BJ (cell line): ENCODE measurements at regions not wholly inside any gene's neighbourhood (a gene's known extent, or its start where the extent isn't known, plus 50 kb on each side); places are given as distances from the start of the nearest gene placed in this dataset.

Source experiments
- CTCF ChIA-PET: fragments of 350-600 bp; formaldehyde crosslinking; extraction: SDS; loops from one replicate; lab custom pipeline; 2021; ENCODE audit warnings: antibody characterized with exemption, inconsistent platforms; lab: Yijun Ruan, JAX
- POLR2A ChIA-PET: fragments of 300-600 bp; sonication (Branson Sonifier 250); formaldehyde crosslinking; extraction: SDS; loops from one replicate; lab custom pipeline; 2021; ENCODE audit warnings: antibody characterized with exemption; lab: Charles Lee
- DNase-seq: peaks from one replicate; pipeline ENCODE4 v3.0.0-alpha.2; 2011; ENCODE audit warnings: low read depth
- H3K27me3 ChIP-seq: 2 replicates; pipeline ENCODE4 v1.6.0; 2011; ENCODE audit warnings: low read length; ENCODE audit not compliant: control insufficient read depth, insufficient read depth
- H3K36me3 ChIP-seq: 2 replicates; pipeline ENCODE4 v1.5.1; 2011; ENCODE audit warnings: low read length; ENCODE audit not compliant: control insufficient read depth, insufficient read depth
- H3K4me3 ChIP-seq: 2 replicates; pipeline ENCODE4 v1.5.1; 2011; ENCODE audit warnings: low read depth, mild to moderate bottlenecking, control low read depth, low read length
- CTCF ChIP-seq: IDR thresholded peaks from 2 replicates; pipeline ENCODE4 v1.5.1; 2011; ENCODE audit warnings: low read depth, mild to moderate bottlenecking, control low read depth, inconsistent platforms, low read length, moderate library complexity; ENCODE audit not compliant: insufficient read depth

- Histone ChIP-seq H3K4me3 (no peak overlapping the region), H3K27me3 (no peaks in the 10 kb centered on the region), H3K36me3 (no peaks in the 10 kb centered on the region)
- ChIA-PET POLR2A (no interaction called here), CTCF (no interaction called here)
- TF ChIP-seq CTCF, result no peak
- DNase-seq, result no peak
Observed at GRCh38 chr14:82421286-82421685, 887.6 kb upstream of the SEL1L start.

GRCh38 chr14:82422230-82422629 is 888.6 kb upstream of the SEL1L start:
- no peak for TF ChIP-seq CTCF
- Histone ChIP-seq H3K27me3 (no peaks in the 10 kb centered on the region), H3K36me3 (no peaks in the 10 kb centered on the region), H3K4me3 (no peak overlapping the region)
- no peak for DNase-seq
- ChIA-PET POLR2A (no interaction called here), CTCF (interaction anchor here (0.9 kb wide), 1 partner anchor 11 kb away, joined by 3 read pairs; no protein-coding TSS in a partner anchor)

- no peak for DNase-seq
- Histone ChIP-seq H3K27me3 (no peaks in the 10 kb centered on the region), H3K4me3 (no peak overlapping the region), H3K36me3 (no peaks in the 10 kb centered on the region)
- CTCF ChIA-PET, result no interaction called here
- POLR2A ChIA-PET, result no interaction called here
- no peak for TF ChIP-seq CTCF
Observed at GRCh38 chr14:82425261-82425660, 891.6 kb upstream of the SEL1L start.

GRCh38 chr14:82431031-82431430 is 897.4 kb upstream of the SEL1L start:
- no peak for DNase-seq
- no peaks in the 10 kb centered on the region for H3K27me3 ChIP-seq

GRCh38 chr14:82432301-82433105 is 898.9 kb upstream of the SEL1L start:
- H3K4me3 ChIP-seq, result no peak overlapping the region
- no peak for TF ChIP-seq CTCF
- ChIA-PET POLR2A (no interaction called here), CTCF (no interaction called here)
- no peaks in the 10 kb centered on the region for H3K36me3 ChIP-seq
- H3K27me3 ChIP-seq, result no peaks in the 10 kb centered on the region
- DNase-seq, result no peak

More at GRCh38 chr14:82431031-82431430, 897.4 kb upstream of the SEL1L start:
- Histone ChIP-seq H3K4me3 (no peak overlapping the region), H3K36me3 (no peaks in the 10 kb centered on the region)
- ChIA-PET POLR2A (no interaction called here), CTCF (no interaction called here)
- no peak for TF ChIP-seq CTCF
